IPS-18a (cell line): ENCODE measurements at regions not wholly inside any gene's neighbourhood (a gene's known extent, or its start where the extent isn't known, plus 50 kb on each side); places are given as distances from the start of the nearest gene placed in this dataset.

Experiments used
- H3K27ac ChIP-seq: one replicate; pipeline ENCODE4 v1.5.1; 2013; ENCODE audit warnings: low read length
- H3K27me3 ChIP-seq: one replicate; pipeline ENCODE4 v1.6.1; 2013; ENCODE audit warnings: mild to moderate bottlenecking, low read length; ENCODE audit not compliant: control insufficient read depth, insufficient read depth
- H3K36me3 ChIP-seq: one replicate; pipeline ENCODE4 v1.6.1; 2013; ENCODE audit warnings: low read depth, low read length; ENCODE audit not compliant: control insufficient read depth
- H3K4me1 ChIP-seq: one replicate; pipeline ENCODE4 v1.6.1; 2013; ENCODE audit warnings: low read depth, low read length; ENCODE audit not compliant: control insufficient read depth
- H3K4me3 ChIP-seq: one replicate; pipeline ENCODE4 v1.5.1; 2013; ENCODE audit warnings: low read length
- H3K9ac ChIP-seq: one replicate; pipeline ENCODE4 v1.6.1; 2013; ENCODE audit warnings: mild to moderate bottlenecking, low read length, moderate library complexity
- H3K9me3 ChIP-seq: one replicate; pipeline ENCODE4 v1.6.1; 2013; ENCODE audit warnings: low read depth, low read length; ENCODE audit not compliant: control insufficient read depth

- no peaks in the 10 kb centered on the region for H3K36me3 ChIP-seq
- no peak overlapping the region for H3K4me3 ChIP-seq
- H3K27me3 ChIP-seq: no peaks in the 10 kb centered on the region
- no peak overlapping the region for H3K9ac ChIP-seq
- no peaks in the 10 kb centered on the region for H3K9me3 ChIP-seq
- H3K4me1 ChIP-seq: no peaks in the 10 kb centered on the region
- no peak overlapping the region for H3K27ac ChIP-seq
Observed at GRCh38 chr5:105782501-105782900, 1888.2 kb downstream of the EFNA5 start.

DNA sequence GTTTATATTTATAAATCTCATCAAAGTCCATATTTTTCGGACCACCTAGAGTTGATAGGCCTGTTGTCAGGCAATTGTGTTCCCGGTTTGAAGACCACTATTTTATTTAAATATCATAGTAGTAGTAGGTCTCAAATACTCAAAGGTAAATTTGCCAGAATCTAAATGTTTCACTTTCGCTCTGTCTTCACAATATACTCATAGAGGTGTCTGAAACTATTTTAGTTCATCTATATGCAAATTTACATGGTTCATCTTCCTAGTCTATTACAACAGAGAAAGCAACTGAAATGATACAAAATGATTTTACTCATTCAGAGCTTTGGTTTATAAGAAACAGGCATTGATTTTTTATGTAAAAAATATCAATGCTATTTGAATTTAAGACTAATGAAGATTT lies 1897.5 kb downstream of the EFNA5 start:
- Histone ChIP-seq H3K9me3 (no peaks in the 10 kb centered on the region), H3K4me3 (no peak overlapping the region), H3K36me3 (no peaks in the 10 kb centered on the region), H3K27ac (no peak overlapping the region), H3K9ac (no peak overlapping the region), H3K27me3 (no peaks in the 10 kb centered on the region), H3K4me1 (no peaks in the 10 kb centered on the region)

GRCh38 chr5:105767267-105767666 lies 1903.5 kb downstream of the EFNA5 start:
- Histone ChIP-seq H3K9ac (no peak overlapping the region), H3K36me3 (no peaks in the 10 kb centered on the region), H3K9me3 (no peaks in the 10 kb centered on the region), H3K27ac (no peak overlapping the region), H3K4me3 (no peak overlapping the region), H3K4me1 (no peaks in the 10 kb centered on the region), H3K27me3 (no peaks in the 10 kb centered on the region)

DNA sequence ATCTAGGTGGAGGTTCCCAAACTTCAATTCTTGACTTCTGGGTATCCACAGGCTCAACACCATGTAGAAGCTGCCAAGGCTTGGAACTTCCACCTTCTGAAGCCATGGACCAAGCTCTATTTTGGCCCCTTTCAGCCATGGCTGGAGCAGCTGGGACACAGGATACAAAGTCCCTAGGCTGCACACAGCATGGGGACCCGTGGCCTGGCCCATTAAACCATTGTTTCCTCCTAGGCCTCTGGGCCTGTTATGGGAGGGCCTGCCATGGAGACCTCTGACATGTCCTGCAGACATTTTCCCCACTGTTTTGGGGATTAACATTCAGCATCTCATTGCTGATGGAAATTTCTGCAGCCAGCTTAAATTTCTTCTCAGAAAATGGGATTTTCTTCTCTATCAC lies 1908.0 kb downstream of the EFNA5 start:
- H3K36me3 ChIP-seq: no peaks in the 10 kb centered on the region
- H3K4me1 ChIP-seq: no peaks in the 10 kb centered on the region
- no peak overlapping the region for H3K9ac ChIP-seq
- H3K9me3 ChIP-seq: peaks cover 10% of the 10 kb centered on the region
- H3K4me3 ChIP-seq: no peak overlapping the region
- no peak overlapping the region for H3K27ac ChIP-seq
- no peaks in the 10 kb centered on the region for H3K27me3 ChIP-seq

- no peaks in the 10 kb centered on the region for H3K27me3 ChIP-seq
- no peak overlapping the region for H3K27ac ChIP-seq
Observed at GRCh38 chr5:105754056-105754455, 1916.7 kb downstream of the EFNA5 start.

DNA sequence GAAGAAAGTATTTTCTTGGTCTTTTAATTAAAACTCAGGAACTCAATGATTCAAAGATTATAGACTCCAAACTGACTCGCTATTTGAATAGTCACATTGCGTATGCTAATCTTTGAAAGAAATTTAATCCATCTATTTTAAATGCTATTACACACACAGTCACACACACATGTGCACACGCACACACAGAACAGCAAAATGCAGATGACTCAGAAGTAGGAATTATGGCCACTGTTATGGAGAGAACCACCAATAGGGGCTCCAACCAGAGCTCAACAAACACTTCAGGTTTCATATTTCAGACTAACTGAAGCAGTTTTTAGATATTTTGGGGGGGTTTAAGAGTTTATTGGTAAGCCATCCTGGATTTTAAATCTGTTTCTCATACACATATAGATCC lies 1917.9 kb downstream of the EFNA5 start:
- Histone ChIP-seq H3K4me3 (no peak overlapping the region), H3K27ac (no peak overlapping the region), H3K9me3 (no peaks in the 10 kb centered on the region), H3K9ac (no peak overlapping the region), H3K4me1 (no peaks in the 10 kb centered on the region), H3K36me3 (no peaks in the 10 kb centered on the region), H3K27me3 (no peaks in the 10 kb centered on the region)

More at GRCh38 chr5:105754056-105754455, 1916.7 kb downstream of the EFNA5 start:
- Histone ChIP-seq H3K4me3 (no peak overlapping the region), H3K9me3 (no peaks in the 10 kb centered on the region), H3K9ac (no peak overlapping the region), H3K4me1 (no peaks in the 10 kb centered on the region), H3K36me3 (no peaks in the 10 kb centered on the region)

GRCh38 chr5:105751908-105752307 lies 1918.8 kb downstream of the EFNA5 start:
- H3K27ac ChIP-seq: no peak overlapping the region
- H3K36me3 ChIP-seq: no peaks in the 10 kb centered on the region
- no peaks in the 10 kb centered on the region for H3K4me1 ChIP-seq
- no peaks in the 10 kb centered on the region for H3K9me3 ChIP-seq
- no peak overlapping the region for H3K9ac ChIP-seq
- no peak overlapping the region for H3K4me3 ChIP-seq
- no peaks in the 10 kb centered on the region for H3K27me3 ChIP-seq

- no peak overlapping the region for H3K4me3 ChIP-seq
- no peaks in the 10 kb centered on the region for H3K9me3 ChIP-seq
- no peak overlapping the region for H3K27ac ChIP-seq
- no peak overlapping the region for H3K9ac ChIP-seq
- H3K36me3 ChIP-seq: no peaks in the 10 kb centered on the region
- peaks cover 2% of the 10 kb centered on the region for H3K4me1 ChIP-seq
- no peaks in the 10 kb centered on the region for H3K27me3 ChIP-seq
Observed at GRCh38 chr5:105745111-105745510, 1925.6 kb downstream of the EFNA5 start.

DNA sequence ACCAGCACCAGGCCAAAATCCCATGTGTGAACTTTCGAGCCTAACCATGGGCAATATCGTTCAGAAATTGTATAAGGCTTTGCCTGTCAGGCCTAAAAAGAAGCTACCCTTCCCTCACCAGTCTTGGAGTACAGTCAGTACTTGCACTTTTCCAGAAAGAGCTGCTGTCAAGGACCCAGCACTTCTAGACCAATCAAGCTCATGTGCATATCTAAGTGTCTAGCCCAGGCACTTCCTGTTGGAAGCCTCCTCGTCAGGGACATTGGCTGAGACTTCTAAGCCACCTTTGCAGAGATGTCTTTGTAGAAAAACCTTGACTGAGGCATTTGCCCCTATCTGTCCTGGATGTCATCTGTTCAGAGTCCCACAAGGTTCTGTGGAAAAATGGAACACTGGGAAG lies 1930.5 kb downstream of the EFNA5 start:
- Histone ChIP-seq H3K4me3 (no peak overlapping the region), H3K36me3 (no peaks in the 10 kb centered on the region), H3K4me1 (peaks cover 3% of the 10 kb centered on the region), H3K27ac (no peak overlapping the region), H3K9ac (no peak overlapping the region), H3K27me3 (no peaks in the 10 kb centered on the region), H3K9me3 (no peaks in the 10 kb centered on the region)

DNA sequence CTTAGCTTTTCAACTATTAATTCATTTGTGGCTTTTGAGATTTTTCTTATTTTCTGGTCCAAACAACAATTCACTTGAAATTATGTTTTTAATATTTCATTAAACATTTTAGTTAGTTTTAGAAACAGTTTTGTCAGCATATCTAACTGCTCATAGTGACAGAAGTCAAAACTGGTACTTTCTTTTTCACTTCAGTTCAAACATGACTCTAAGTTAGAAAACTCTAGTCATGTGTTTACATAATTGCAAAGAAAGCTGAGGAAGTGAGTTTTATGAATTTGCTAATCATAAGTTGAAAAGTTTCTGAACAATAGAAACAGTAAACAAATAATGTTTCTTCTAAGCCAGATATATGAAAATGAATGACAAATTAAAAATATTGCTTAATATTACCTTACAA lies 1931.0 kb downstream of the EFNA5 start:
- H3K27me3 ChIP-seq: no peaks in the 10 kb centered on the region
- no peak overlapping the region for H3K27ac ChIP-seq
- H3K4me3 ChIP-seq: no peak overlapping the region
- no peaks in the 10 kb centered on the region for H3K36me3 ChIP-seq
- H3K9me3 ChIP-seq: no peaks in the 10 kb centered on the region
- no peak overlapping the region for H3K9ac ChIP-seq
- H3K4me1 ChIP-seq: peaks cover 3% of the 10 kb centered on the region

DNA sequence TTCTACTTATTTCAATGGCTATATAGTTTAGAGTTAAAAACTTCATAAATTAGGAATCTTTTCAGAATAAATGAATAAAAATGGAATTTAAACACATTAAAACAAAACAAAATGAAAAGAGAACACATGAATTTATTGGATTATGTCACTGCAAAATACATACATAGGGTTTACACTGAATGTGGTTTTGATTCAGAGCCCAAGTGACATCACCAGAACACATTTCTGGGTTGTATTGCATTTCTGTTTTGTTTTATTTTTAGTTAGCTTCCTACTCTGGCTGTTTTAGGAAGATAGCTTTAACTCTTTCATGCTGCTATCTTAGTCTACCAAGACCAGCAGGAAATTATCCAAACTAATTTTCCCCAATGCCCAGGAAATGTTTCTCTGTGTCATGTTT lies 1935.0 kb downstream of the EFNA5 start:
- Histone ChIP-seq H3K27ac (no peak overlapping the region), H3K36me3 (no peaks in the 10 kb centered on the region), H3K27me3 (no peaks in the 10 kb centered on the region), H3K4me1 (peaks cover 3% of the 10 kb centered on the region), H3K9ac (no peak overlapping the region), H3K4me3 (no peak overlapping the region), H3K9me3 (no peaks in the 10 kb centered on the region)

DNA sequence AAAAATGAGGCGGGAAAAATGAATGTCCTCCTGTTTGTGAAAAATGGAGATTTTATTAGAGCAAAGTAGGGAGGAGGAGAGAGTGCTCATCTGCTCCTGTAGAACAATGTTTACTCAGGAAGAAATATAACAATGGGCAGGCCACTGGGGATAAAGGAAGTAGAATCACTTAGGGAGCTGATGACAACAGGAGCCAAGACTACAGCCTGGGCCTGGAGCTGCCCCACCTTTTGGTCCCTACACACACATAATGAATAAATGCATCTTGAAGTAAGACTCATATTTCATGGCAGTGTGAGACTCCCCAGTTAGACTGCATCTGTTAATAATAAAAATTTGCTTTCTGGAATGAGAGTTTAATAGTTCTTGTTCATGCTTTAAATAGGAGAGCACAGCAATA lies 1939.8 kb downstream of the EFNA5 start:
- H3K4me3 ChIP-seq: no peak overlapping the region
- H3K36me3 ChIP-seq: no peaks in the 10 kb centered on the region
- H3K9me3 ChIP-seq: no peaks in the 10 kb centered on the region
- no peaks in the 10 kb centered on the region for H3K27me3 ChIP-seq
- H3K4me1 ChIP-seq: no peaks in the 10 kb centered on the region
- no peak overlapping the region for H3K9ac ChIP-seq
- no peak overlapping the region for H3K27ac ChIP-seq
